22Rv1 (cell line): ENCODE measurements at regions not wholly inside any gene's neighbourhood (a gene's known extent, or its start where the extent isn't known, plus 50 kb on each side); places are given as distances from the start of the nearest gene placed in this dataset.

ENCODE experiments used
- CTCF ChIP-seq: fragments of 450-650 bp; IDR thresholded peaks from 2 replicates; pipeline ENCODE4 v1.5.1; 2017; ENCODE audit warnings: mild to moderate bottlenecking
- ZFX ChIP-seq: fragments of 450-650 bp; IDR thresholded peaks from 2 replicates; pipeline ENCODE4 v1.6.1; 2017; ENCODE audit warnings: antibody characterized with exemption, borderline replicate concordance

- no peak for TF ChIP-seq CTCF
- no peak for TF ChIP-seq ZFX
These were observed 1775.7 kb upstream of the C9orf72 start for GRCh38 chr9:29348999-29349398.
